Fibroblast of skin of right quadriceps (primary cell): ENCODE measurements at regions not wholly inside any gene's neighbourhood (a gene's known extent, or its start where the extent isn't known, plus 50 kb on each side); places are given as distances from the start of the nearest gene placed in this dataset.
A peak's percentile ranks its signal among the peaks of the same experiment; 100 is the strongest.
"Not testable (repeated sequence)": the region's sequence is repeated elsewhere in the genome, so short reads cannot be mapped to it uniquely, and the experiment has no call there.

Experiments
- DNase-seq: peaks from one replicate; pipeline ENCODE4 v3.0.0-alpha.2; 2013

- DNase-seq, result not testable (repeated sequence)
Measured at GRCh38 chr1:143764831-143765230, 207.0 kb downstream of the FAM72C start.

DNA sequence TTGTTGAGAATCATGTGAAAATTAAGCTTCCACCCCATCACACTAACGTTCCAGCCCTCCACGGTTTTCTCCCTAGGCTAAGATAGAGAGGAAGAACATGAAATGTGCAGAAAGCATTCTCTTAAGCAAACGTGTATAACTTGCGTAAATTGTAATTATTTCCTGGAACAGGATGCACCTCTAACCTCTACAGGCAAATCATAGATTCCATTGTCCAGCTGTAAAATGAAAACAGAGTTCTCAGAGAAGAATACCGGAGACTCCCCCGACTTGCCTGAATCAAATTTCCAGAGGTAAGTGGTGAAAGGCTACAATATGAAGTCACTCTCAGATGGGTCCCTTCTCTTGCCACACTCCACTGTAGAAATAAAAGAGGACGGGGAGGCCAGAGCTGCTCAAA lies 211.4 kb downstream of the FAM72C start:
- not testable (repeated sequence) for DNase-seq

GRCh38 chr1:143755961-143756360 lies 215.8 kb downstream of the FAM72C start:
- not testable (repeated sequence) for DNase-seq

GRCh38 chr1:143748906-143749305 lies 222.9 kb downstream of the FAM72C start:
- no peak for DNase-seq

- no peak for DNase-seq
Measured at GRCh38 chr1:143736562-143736961, 235.2 kb downstream of the FAM72C start.

DNA sequence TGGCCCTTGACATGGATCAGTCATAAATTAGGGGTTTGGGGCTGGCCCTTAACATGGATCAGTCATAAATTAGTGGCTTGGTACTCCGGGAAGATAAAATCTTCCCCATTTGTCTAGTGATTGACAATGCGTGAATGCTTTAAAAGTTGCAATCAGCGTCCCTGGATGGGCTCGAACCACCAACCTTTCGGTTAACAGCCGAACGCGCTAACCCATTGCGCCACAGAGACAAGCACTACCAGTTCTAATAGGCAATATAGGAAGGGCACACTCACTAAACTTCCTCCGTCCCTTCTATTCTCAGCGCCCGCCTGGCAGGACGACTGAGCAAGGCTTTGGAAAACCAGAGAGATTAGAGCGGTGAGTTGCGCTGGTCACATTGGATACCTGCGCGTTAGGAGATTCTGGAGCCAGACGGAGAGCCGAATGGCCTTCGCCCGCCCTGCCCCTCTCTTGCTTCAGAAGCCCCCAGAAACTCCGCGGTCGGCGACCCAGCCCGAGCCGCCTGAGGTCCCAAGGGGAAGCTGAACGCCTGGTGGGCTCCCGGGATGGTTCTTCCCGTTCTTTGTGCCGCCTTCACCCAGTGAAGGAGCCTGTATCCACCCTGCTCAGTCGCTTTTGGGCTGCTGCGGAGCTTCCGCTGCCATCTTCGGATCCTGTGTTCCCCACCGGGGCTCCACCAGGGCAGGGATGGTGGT lies 235.9 kb downstream of the FAM72C start:
- peak; percentile 9 for DNase-seq

- not testable (repeated sequence) for DNase-seq
Measured at GRCh38 chr1:143734261-143734660, 237.5 kb downstream of the FAM72C start.

DNA sequence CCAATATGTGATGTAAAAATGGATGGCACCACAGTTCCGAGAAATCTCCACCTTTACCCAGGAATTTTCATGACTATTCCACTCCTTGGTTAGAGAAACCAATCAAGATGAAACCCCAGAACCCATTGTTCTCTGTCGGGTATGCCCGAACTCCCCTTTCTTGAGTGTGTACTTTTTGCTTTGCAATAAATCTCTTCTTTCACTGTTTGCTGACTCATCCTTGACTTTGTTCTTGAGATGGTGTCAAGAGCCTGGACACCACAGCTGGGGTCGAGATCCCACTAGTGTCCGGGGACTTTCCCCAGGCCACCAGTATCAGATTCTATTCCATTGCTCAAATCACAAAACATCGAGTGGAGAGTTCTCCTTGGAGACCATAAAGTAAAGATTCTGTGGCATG lies 240.9 kb downstream of the FAM72C start:
- DNase-seq, result not testable (repeated sequence)

- DNase-seq, result not testable (repeated sequence)
Measured at GRCh38 chr1:143729449-143730111, 242.2 kb downstream of the FAM72C start.

- not testable (repeated sequence) for DNase-seq
Measured at GRCh38 chr1:143728802-143729448, 242.9 kb downstream of the FAM72C start.

GRCh38 chr1:143727263-143727662 lies 244.5 kb downstream of the FAM72C start:
- DNase-seq, result no peak

DNA sequence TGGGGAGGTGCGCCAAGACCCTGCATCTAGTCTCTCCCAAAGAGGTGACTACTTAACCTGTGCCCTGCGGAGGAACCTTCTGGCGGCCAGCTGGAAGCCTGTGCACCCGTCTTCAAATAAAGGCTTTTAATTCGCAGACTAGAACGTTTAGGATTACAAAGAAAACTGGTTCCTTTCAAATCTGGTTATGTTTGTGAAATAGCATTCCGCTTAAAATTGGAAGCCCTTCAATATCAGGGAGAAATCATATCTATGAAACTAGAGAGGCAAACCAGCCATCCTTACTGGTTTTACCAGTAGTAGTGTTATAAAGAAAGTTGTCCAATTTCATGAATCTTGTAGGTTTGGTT lies 250.8 kb downstream of the FAM72C start:
- no peak for DNase-seq

DNA sequence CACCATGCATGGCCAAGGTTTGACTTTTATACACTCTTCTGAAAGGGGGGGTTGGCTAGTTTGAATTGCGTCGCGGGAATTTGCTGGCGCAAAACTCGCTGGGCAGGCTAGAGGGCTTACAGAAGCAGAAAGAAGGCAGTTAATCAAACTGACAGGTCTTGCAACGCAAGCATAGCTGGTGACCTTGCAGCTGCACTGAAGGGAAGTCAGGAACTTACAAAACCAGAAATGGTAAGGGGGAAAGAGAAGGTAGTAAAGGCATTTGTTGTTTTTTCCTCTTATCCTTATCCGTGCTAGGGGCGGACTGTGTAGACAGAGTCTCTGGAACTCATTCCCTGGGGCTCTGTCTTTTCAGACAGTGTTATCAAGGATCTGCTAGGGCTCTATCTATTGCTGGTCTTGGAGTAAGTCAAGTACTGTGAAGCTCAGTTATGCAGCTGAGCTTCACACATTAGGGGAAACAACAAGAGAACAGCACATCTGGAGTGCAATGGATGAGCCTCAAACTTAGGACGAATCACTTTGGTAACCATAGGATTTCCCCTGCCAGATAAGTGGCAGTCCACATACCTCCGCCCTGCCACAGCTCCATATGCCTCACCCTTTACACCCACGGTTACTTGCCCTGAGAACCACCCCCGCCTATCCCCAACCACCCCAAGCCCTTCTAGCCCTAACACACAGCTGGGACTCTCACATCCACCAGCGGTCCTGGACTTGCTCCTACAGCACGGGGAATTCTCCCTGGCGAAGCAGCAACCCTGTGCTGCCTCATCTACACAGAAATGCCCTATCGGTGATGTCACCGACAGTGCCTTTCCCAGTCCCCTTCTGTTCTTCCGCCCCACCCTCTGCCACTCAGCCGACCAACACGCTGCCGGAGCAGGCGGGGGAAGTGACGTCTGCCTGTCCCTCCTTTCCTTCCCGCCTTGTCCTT lies 251.4 kb downstream of the FAM72C start:
- DNase-seq, result no peak

DNA sequence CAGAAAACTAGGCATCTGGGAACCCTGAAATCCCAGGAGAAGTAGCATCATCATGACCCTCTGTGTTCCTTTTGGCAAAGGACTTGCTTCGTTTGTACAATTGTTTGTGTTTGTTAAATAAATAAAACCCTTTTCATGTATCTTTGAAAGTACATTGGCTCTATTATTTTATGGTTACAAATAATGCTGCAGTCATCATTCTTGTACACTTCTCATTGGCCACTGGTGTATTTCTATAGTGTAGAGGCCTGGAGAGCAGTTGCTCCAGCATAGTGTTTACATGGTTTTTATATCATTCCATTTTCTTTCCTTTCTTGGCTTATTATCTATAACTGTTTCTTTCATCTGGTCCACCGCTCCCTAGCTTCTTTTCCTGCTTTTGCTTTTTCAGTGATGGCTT lies 253.3 kb downstream of the FAM72C start:
- no peak for DNase-seq

DNA sequence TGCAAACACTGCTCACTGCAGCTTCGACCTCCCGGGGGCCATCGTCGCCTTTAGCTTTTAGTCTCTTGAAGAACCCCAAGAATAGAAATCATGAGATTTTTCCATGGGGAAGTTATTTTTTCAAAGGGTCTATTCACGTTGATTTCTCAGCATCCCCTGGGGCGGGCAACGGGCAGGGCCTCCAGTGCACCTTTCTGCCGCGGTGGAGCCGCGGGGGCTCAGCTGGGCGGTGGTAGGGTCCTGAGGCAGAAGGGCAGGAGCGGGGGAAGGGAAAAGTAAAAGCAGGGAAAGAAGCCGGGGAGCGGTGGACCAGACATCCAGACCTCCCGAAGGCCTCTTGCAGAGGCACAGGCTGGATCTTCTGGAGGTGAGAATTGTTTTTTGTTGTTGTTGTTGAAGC lies 253.8 kb downstream of the FAM72C start:
- no peak for DNase-seq

GRCh38 chr1:143717434-143717833 lies 254.4 kb downstream of the FAM72C start:
- DNase-seq, result no peak

DNA sequence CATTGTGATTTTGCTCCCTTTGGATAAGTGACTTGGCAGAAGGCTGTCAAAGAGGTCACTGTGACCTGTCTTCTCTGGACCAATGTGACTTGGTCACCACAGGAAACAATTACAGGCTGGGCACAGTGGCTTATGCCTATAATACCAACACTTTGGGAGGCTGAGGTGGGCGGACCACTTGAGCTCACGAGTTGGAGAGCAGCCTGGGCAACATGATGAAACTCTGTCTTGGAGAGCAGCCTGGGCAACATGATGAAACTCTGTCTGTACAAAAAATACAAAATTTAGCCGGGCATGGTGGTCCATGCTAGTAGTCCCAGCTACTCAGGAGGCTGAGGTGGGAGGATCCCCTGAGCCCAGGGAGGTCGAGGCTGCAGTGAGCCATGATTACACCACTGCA lies 256.9 kb downstream of the FAM72C start:
- DNase-seq, result not testable (repeated sequence)

- not testable (repeated sequence) for DNase-seq
Measured at GRCh38 chr1:143709606-143710259, 262.1 kb downstream of the FAM72C start.

GRCh38 chr1:143702739-143703138 lies 269.0 kb downstream of the FAM72C start:
- not testable (repeated sequence) for DNase-seq

- DNase-seq, result no peak
Measured at GRCh38 chr1:143699731-143700130, 272.1 kb downstream of the FAM72C start.

DNA sequence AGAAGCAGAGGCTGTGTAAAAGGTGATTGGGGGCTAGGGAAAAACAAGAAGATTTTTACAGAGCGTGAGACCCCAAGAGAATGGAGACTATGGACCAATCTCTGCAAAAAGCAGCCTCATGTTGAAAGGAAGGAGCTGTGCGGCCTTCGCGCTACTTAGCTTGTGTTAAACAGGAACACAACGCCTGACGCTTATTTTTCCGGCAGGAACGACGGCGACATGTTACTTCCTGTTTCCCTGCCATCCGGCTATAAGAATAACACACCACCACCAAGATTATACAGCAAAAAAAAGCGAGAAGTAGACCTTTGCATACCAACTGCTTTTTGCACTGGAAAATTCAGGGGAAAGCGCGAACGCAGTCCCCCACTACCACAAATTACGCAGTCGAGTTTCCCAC lies 272.7 kb downstream of the FAM72C start:
- DNase-seq, result no peak

DNA sequence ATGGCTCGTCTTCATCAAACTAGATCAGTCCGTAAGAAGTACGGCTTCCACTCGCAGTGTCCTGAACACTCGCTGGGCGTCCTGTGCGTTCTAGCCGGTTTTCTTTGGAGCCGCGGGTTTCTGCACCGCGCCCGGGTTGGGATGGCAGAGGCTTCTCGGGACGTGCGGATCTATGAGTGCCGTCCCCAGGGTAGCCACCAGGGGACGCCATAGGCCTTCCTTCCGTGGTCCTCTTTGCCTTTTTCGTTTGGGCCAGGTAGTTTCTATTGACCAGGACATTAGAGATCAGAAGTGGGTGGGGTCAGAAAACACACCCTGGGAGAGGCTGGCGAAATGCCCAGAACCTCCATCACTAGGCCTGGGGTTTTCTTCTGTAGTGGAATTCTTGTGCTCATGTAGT lies 273.8 kb downstream of the FAM72C start:
- DNase-seq, result no peak
